ENCODE measurements at regions not wholly inside any gene's neighbourhood (a gene's known extent, or its start where the extent isn't known, plus 50 kb on each side); places are given as distances from the start of the nearest gene placed in this dataset.

- TF ChIP-seq, protein P1, sequence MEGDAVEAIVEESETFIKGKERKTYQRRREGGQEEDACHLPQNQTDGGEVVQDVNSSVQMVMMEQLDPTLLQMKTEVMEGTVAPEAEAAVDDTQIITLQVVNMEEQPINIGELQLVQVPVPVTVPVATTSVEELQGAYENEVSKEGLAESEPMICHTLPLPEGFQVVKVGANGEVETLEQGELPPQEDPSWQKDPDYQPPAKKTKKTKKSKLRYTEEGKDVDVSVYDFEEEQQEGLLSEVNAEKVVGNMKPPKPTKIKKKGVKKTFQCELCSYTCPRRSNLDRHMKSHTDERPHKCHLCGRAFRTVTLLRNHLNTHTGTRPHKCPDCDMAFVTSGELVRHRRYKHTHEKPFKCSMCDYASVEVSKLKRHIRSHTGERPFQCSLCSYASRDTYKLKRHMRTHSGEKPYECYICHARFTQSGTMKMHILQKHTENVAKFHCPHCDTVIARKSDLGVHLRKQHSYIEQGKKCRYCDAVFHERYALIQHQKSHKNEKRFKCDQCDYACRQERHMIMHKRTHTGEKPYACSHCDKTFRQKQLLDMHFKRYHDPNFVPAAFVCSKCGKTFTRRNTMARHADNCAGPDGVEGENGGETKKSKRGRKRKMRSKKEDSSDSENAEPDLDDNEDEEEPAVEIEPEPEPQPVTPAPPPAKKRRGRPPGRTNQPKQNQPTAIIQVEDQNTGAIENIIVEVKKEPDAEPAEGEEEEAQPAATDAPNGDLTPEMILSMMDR (conservative IDR thresholded peaks at IDR 0.05) = no peak
- no peak for TF ChIP-seq EZH2 (IDR thresholded peaks at IDR 0.05; ENCODE audit: low read depth)
These were observed 74.9 kb upstream of the SOD3 start for GRCh38 chr4:24720436-24720835.
